Stomach (tissue), 8 donors: ENCODE measurements at regions not wholly inside any gene's neighbourhood (a gene's known extent, or its start where the extent isn't known, plus 50 kb on each side); places are given as distances from the start of the nearest gene placed in this dataset.

ENCODE experiments used
- DNase-seq, 2 donors: peaks; one replicate each; pipeline versions ENCODE4 v3.0.0 to v3.0.0-alpha.2; 2013 to 2019
- H3K27ac ChIP-seq, 5 donors: fragments of 200-600 bp in 4 of 5; sonication (generic) in 4 of 5; one replicate each; pipeline ENCODE4 v1.5.1; 2013 to 2019; ENCODE audit warnings: mild to moderate bottlenecking in 1 of 5, moderate library complexity in 1 of 5
- H3K27me3 ChIP-seq, 3 donors: fragments of 200-600 bp; sonication (generic); one replicate each; pipeline ENCODE4 v1.5.1; 2017 to 2019; ENCODE audit warnings: mixed run types in 1 of 3
- H3K36me3 ChIP-seq, 4 donors: fragments of 200-600 bp; sonication (generic); 1 replicate in 3 of 4; 2 replicates in 1 of 4; pipeline ENCODE4 v1.5.1; 2016 to 2019
- H3K4me1 ChIP-seq, 4 donors: fragments of 200-600 bp; sonication (generic); one replicate each; pipeline ENCODE4 v1.5.1; 2016 to 2019
- H3K4me3 ChIP-seq, 4 donors: fragments of 200-600 bp; sonication (generic) in 3 of 4; one replicate each; pipeline ENCODE4 v1.5.1; 2016 to 2019; ENCODE audit warnings: mild to moderate bottlenecking in 1 of 4
- H3K9me3 ChIP-seq, 4 donors: fragments of 200-600 bp; sonication (generic); one replicate each; pipeline ENCODE4 v1.5.1; 2016 to 2019
- EP300 ChIP-seq: sonication (generic); formaldehyde crosslinking; IDR thresholded peaks from one replicate; pipeline ENCODE4 v1.6.1; 2017; ENCODE audit warnings: antibody characterized with exemption
- POLR2A ChIP-seq, 4 donors: fragments of 450-650 bp; IDR thresholded peaks; one replicate each; pipeline ENCODE4 v1.6.1; 2016; ENCODE audit warnings: antibody characterized with exemption in 4 of 4, control low read depth in 2 of 4, mild to moderate bottlenecking in 1 of 4, moderate library complexity in 1 of 4
- POLR2AphosphoS5 ChIP-seq, 3 donors: sonication (generic); formaldehyde crosslinking; IDR thresholded peaks; one replicate each; pipeline ENCODE4 v1.6.1; 2016; ENCODE audit warnings: antibody characterized with exemption in 3 of 3
- WGBS, 5 donors: extraction: QIAGEN DNeasy Blood & Tissue Kit in 3 of 5; methylation state at CpG; one replicate each; pipeline versions ENCODE4 v1.1.5 to v1.1.7; 2013 to 2018; 5-methylcytosine and 5-hydroxymethylcytosine counted together
- intact Hi-C: fragments of 100-400 bp; cut with DNase I; formaldehyde crosslinking; loops from one replicate; pipeline ENCODE4 v1.15.1; 2023; ENCODE audit warnings: low total_unique reads
- TF ChIP-seq, protein P1 (sequence below), 7 experiments: fragments of 450-650 bp in 4 of 7; fragments of 200-600 bp in 3 of 7; sonication (generic) in 3 of 7; IDR thresholded peaks; one replicate each; pipeline ENCODE4 v1.5.1; 2016 to 2019; ENCODE audit warnings: antibody characterized with exemption in 7 of 7, control low read depth in 2 of 7, mild to moderate bottlenecking in 1 of 7
- donor health status: healthy with polysubstance abuse.
- donor health status: Bipolar disorder and iron deficiency.
- donor health status: healthy.

DNA sequence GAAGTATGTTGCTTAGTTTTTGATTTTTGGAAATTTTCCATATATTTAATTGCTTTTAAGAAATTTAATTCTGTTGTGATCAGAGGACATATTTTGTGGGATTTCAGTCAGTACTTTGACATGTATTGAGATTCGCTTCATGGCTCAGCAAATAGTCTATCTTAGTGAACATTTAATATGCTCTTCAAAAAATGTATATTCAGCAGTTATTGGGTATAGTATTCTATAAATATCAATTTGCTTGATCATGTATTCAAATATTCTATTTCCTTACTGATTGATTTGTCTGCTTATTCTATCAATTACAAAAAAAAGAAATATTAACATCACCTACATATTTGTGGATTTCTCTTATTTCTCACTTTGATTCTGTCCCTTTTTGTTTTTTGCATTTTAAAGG, 79.5 kb upstream of the HAND1 start:
- Histone ChIP-seq H3K36me3 (no peaks in the 10 kb centered on the region), H3K4me3 (no peak overlapping the region), H3K27me3 (no peaks in the 10 kb centered on the region), H3K27ac (no peak overlapping the region), H3K4me1 (no peaks in the 10 kb centered on the region), H3K9me3 (peaks cover 0 to 19% (median 14%) of the 10 kb centered on the region in 4 donors)
- 84 to 93% (median 85%) methylated on average over 1 of the region's 1 CpG for WGBS, 5 donors
- intact Hi-C loops, result no loop called here
- TF ChIP-seq, protein P1, sequence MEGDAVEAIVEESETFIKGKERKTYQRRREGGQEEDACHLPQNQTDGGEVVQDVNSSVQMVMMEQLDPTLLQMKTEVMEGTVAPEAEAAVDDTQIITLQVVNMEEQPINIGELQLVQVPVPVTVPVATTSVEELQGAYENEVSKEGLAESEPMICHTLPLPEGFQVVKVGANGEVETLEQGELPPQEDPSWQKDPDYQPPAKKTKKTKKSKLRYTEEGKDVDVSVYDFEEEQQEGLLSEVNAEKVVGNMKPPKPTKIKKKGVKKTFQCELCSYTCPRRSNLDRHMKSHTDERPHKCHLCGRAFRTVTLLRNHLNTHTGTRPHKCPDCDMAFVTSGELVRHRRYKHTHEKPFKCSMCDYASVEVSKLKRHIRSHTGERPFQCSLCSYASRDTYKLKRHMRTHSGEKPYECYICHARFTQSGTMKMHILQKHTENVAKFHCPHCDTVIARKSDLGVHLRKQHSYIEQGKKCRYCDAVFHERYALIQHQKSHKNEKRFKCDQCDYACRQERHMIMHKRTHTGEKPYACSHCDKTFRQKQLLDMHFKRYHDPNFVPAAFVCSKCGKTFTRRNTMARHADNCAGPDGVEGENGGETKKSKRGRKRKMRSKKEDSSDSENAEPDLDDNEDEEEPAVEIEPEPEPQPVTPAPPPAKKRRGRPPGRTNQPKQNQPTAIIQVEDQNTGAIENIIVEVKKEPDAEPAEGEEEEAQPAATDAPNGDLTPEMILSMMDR (IDR thresholded peaks at IDR 0.05), result no peak
- TF ChIP-seq POLR2AphosphoS5 (IDR thresholded peaks at IDR 0.05) (no peak), POLR2A (IDR thresholded peaks at IDR 0.05) (no peak), EP300 (no peak)
- no peak for DNase-seq

DNA sequence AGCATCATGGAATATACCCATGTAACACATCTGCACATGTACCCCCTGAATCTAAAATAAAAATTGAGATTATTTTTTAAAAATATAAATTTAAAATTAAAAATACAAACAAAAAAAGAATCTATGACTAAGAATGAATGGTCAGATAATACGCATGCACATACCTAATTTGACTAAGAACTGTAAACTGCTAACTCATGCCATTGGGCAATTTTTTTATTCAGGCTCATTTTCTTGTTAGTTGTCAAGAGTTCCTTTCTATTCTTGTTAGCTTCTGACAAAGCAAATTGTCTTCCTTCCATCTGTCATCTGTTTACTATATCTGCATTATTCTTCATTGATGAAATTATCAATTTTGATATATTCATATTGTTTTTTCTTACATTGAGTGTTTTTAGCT, 69.5 kb upstream of the HAND1 start:
- WGBS, 5 donors, result 72 to 85% (median 82%) methylated on average over 1 of the region's 1 CpG
- peaks cover 0 to 5% (median 0%) of the 10 kb centered on the region in 4 donors for H3K9me3 ChIP-seq
- H3K4me1 ChIP-seq, result peaks cover 0 to under 1% (median 0%) of the 10 kb centered on the region in 4 donors
- no peak overlapping the region for H3K27ac ChIP-seq
- peaks cover 0 to 30% (median 0%) of the 10 kb centered on the region in 3 donors for H3K27me3 ChIP-seq
- no peak for DNase-seq
- no peaks in the 10 kb centered on the region for H3K36me3 ChIP-seq
- H3K4me3 ChIP-seq, result no peak overlapping the region
- TF ChIP-seq POLR2A (IDR thresholded peaks at IDR 0.05), result no peak
- no peak for TF ChIP-seq EP300
- TF ChIP-seq POLR2AphosphoS5 (IDR thresholded peaks at IDR 0.05), result no peak
- TF ChIP-seq, protein P1 (IDR thresholded peaks at IDR 0.05), result no peak
- intact Hi-C loops, result no loop called here

DNA sequence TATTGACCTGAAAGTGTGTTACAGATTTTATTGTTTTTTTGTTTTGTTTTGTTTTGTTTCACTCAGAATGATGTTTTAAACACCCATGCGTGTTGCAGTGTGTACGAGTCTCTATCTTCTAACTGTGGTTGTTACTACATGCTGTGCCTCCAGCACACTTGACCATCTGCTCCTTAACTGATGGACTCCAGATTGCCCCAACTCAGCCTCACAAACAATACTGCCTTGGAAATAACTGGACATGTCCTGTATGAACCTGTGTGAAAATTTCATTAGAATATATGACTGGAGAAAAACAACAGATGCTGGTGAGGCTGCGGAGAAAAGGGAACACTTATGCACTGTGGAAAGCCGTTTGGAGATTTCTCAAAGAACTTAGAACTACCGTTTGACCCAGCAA, 68.7 kb upstream of the HAND1 start:
- Histone ChIP-seq H3K4me3 (no peak overlapping the region), H3K27me3 (peaks cover 0 to 38% (median 7%) of the 10 kb centered on the region in 3 donors), H3K9me3 (no peaks in the 10 kb centered on the region), H3K36me3 (no peaks in the 10 kb centered on the region), H3K4me1 (peaks cover 0 to 9% (median 0%) of the 10 kb centered on the region in 4 donors), H3K27ac (no peak overlapping the region)
- TF ChIP-seq POLR2A (IDR thresholded peaks at IDR 0.05) (no peak), EP300 (no peak), POLR2AphosphoS5 (IDR thresholded peaks at IDR 0.05) (no peak)
- TF ChIP-seq, protein P1 (IDR thresholded peaks at IDR 0.05), result no peak
- 74 to 84% (median 83%) methylated on average over 5 of the region's 5 CpGs for WGBS, 5 donors
- intact Hi-C loops, result no loop called here
- DNase-seq, result no peak

DNA sequence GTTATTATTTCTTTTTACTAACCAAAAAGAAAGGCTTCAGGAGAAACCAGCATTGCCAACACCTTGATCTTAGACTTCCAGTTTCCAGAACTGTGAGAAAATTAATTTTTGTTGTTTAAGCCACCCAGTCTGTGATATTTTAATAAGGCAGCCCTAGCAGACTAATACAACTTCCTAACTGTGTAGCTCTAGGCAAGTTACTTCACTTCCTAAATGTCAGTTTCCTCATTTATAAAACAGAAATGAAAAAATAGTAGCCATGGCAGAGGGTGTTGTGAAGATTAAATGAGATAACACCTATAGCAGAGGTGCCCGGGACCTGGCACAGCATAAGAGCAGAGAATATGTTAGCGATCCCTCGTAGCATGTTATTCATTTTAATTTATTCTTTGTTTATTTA, 66.6 kb upstream of the HAND1 start:
- TF ChIP-seq POLR2AphosphoS5 (IDR thresholded peaks at IDR 0.05), result no peak
- TF ChIP-seq, protein P1 (IDR thresholded peaks at IDR 0.05), result no peak
- no peak for TF ChIP-seq POLR2A (IDR thresholded peaks at IDR 0.05)
- no peak for TF ChIP-seq EP300
- intact Hi-C loops, result no loop called here
- Histone ChIP-seq H3K27ac (no peak overlapping the region), H3K36me3 (no peaks in the 10 kb centered on the region), H3K4me1 (peaks cover 0 to 12% (median 0%) of the 10 kb centered on the region in 4 donors), H3K4me3 (no peak overlapping the region), H3K9me3 (no peaks in the 10 kb centered on the region), H3K27me3 (peaks cover 0 to 48% (median 9%) of the 10 kb centered on the region in 3 donors)
- 64 to 70% (median 65%) methylated on average over 3 of the region's 3 CpGs for WGBS, 5 donors
- DNase-seq, result no peak
